B cell (primary cell): ENCODE measurements at regions not wholly inside any gene's neighbourhood (a gene's known extent, or its start where the extent isn't known, plus 50 kb on each side); places are given as distances from the start of the nearest gene placed in this dataset.

Source experiments
- ATAC-seq: fragments of 200-7000 bp; cut with Tn5 transposase; one replicate; pipeline ENCODE4 v1.10.0; 2021; ENCODE audit warnings: low read depth, mild to moderate bottlenecking, moderate number of reproducible peaks, moderate library complexity
- CTCF ChIA-PET: fragments of 350-600 bp; sonication (Branson Sonifier 250); formaldehyde crosslinking; loops from one replicate; lab custom pipeline; 2021; ENCODE audit warnings: antibody characterized with exemption, inconsistent platforms; lab: Charles Lee
- POLR2A ChIA-PET: fragments of 350-600 bp; sonication (Branson Sonifier 250); formaldehyde crosslinking; loops from one replicate; lab custom pipeline; 2021; ENCODE audit warnings: antibody characterized with exemption; lab: Charles Lee
- DNase-seq: peaks from one replicate; pipeline ENCODE4 v3.0.0; 2013
- H2AFZ ChIP-seq: 2 replicates; pipeline ENCODE4 v1.6.1; 2012; ENCODE audit warnings: mild to moderate bottlenecking, low read depth, low read length; ENCODE audit not compliant: insufficient read depth, poor library complexity, severe bottlenecking
- H3K27ac ChIP-seq, 2 donors: 1 replicate in 1 of 2; 2 replicates in 1 of 2; pipeline ENCODE4 v1.5.1; 2012 to 2013; ENCODE audit warnings: low read length in 2 of 2, mild to moderate bottlenecking in 2 of 2, moderate library complexity in 1 of 2
- H3K27me3 ChIP-seq, 4 experiments: fragments of 200-600 bp in 1 of 4; sonication (generic) in 1 of 4; replicated peaks in 1 of 4; 1 replicate in 2 of 4; 2 replicates in 2 of 4; pipeline versions ENCODE4 v1.6.1 to v1.7.0; 2013 to 2016; ENCODE audit warnings: low read length in 3 of 4, mild to moderate bottlenecking in 2 of 4, mixed read lengths in 1 of 4, moderate library complexity in 1 of 4; ENCODE audit not compliant: insufficient read depth in 4 of 4, control insufficient read depth in 3 of 4; ENCODE audit errors: control extremely low read depth in 1 of 4
- H3K36me3 ChIP-seq, 2 experiments: replicated peaks in 1 of 2; 1 replicate in 1 of 2; 2 replicates in 1 of 2; pipeline versions ENCODE4 v1.6.1 to v1.7.1; 2013; ENCODE audit warnings: low read length in 1 of 2; ENCODE audit not compliant: insufficient read depth in 2 of 2, control insufficient read depth in 1 of 2; ENCODE audit errors: control extremely low read depth in 1 of 2, extremely low read depth in 1 of 2
- H3K4me1 ChIP-seq, 2 donors: fragments of 200-600 bp in 1 of 2; sonication (generic) in 1 of 2; 1 replicate in 1 of 2; 2 replicates in 1 of 2; pipeline versions ENCODE4 v1.5.1 to v1.6.1; 2013 to 2017; ENCODE audit warnings: low read length in 2 of 2; ENCODE audit not compliant: control insufficient read depth in 2 of 2, insufficient read depth in 2 of 2
- H3K4me2 ChIP-seq: replicated peaks from 2 replicates; pipeline ENCODE3; 2012; ENCODE audit warnings: mild to moderate bottlenecking, low read depth, low read length; ENCODE audit not compliant: poor library complexity, severe bottlenecking
- H3K4me3 ChIP-seq, 5 experiments: fragments of 200-600 bp in 1 of 5; sonication (generic) in 1 of 5; 1 replicate in 3 of 5; 2 replicates in 2 of 5; pipeline versions ENCODE4 v1.5.1 to v1.7.0; 2011 to 2016; ENCODE audit warnings: low read length in 4 of 5, mild to moderate bottlenecking in 4 of 5, low read depth in 2 of 5, control low read depth in 1 of 5, moderate library complexity in 1 of 5; ENCODE audit not compliant: insufficient read depth in 1 of 5; ENCODE audit errors: control extremely low read depth in 1 of 5, extremely low read depth in 1 of 5
- H3K79me2 ChIP-seq: fragments of 200-600 bp; sonication (generic); one replicate; pipeline ENCODE4 v1.6.0; 2016; ENCODE audit warnings: low read length; ENCODE audit not compliant: control insufficient read depth, insufficient read depth
- H3K9ac ChIP-seq: fragments of 200-600 bp; sonication (generic); 2 replicates; pipeline ENCODE4 v1.6.1; 2017; ENCODE audit warnings: mild to moderate bottlenecking, low read length, moderate library complexity
- H3K9me3 ChIP-seq, 3 donors: one replicate each; pipeline versions ENCODE4 v1.6.1 to v1.7.1; 2013; ENCODE audit warnings: low read length in 2 of 3; ENCODE audit not compliant: control insufficient read depth in 2 of 3, insufficient read depth in 1 of 3; ENCODE audit errors: control extremely low read depth in 1 of 3
- H4K20me1 ChIP-seq: 2 replicates; pipeline ENCODE4 v1.6.0; 2012; ENCODE audit warnings: mild to moderate bottlenecking, low read length; ENCODE audit not compliant: insufficient read depth, control insufficient read depth, poor library complexity, severe bottlenecking
- H3K27ac Mint-ChIP-seq: one replicate; pipeline ENCODE4 v1.8.0; 2021; ENCODE audit warnings: mixed read lengths
- H3K27me3 Mint-ChIP-seq: one replicate; pipeline ENCODE4 v1.8.0; 2021; ENCODE audit warnings: mixed read lengths
- H3K4me1 Mint-ChIP-seq: one replicate; pipeline ENCODE4 v1.8.0; 2021; ENCODE audit warnings: mixed read lengths
- H3K4me3 Mint-ChIP-seq: one replicate; pipeline ENCODE4 v1.8.0; 2021; ENCODE audit warnings: mixed read lengths
- H3K9me3 Mint-ChIP-seq: one replicate; pipeline ENCODE4 v1.8.0; 2022; ENCODE audit warnings: mixed read lengths; ENCODE audit not compliant: insufficient read depth
- CTCF ChIP-seq: fragments of 200-600 bp; IDR thresholded peaks from one replicate; pipeline ENCODE4 v1.8.0; 2022; ENCODE audit warnings: antibody characterized with exemption, mild to moderate bottlenecking
- EZH2 ChIP-seq: IDR thresholded peaks from 2 replicates; pipeline ENCODE4 v1.6.1; 2012; ENCODE audit warnings: borderline replicate concordance, low read depth, mild to moderate bottlenecking, moderate library complexity, low read length; ENCODE audit not compliant: insufficient read depth, poor library complexity, severe bottlenecking
- WGBS: methylation state at CpG from one replicate; pipeline ENCODE4 v1.1.5; 2013; ENCODE audit warnings: missing lambda C conversion rate; ENCODE audit not compliant: insufficient coverage; 5-methylcytosine and 5-hydroxymethylcytosine counted together
- intact Hi-C: fragments of 100-400 bp; cut with micrococcal nuclease; formaldehyde crosslinking; loops from one replicate; pipeline ENCODE4 v1.10.0; 2022

DNA sequence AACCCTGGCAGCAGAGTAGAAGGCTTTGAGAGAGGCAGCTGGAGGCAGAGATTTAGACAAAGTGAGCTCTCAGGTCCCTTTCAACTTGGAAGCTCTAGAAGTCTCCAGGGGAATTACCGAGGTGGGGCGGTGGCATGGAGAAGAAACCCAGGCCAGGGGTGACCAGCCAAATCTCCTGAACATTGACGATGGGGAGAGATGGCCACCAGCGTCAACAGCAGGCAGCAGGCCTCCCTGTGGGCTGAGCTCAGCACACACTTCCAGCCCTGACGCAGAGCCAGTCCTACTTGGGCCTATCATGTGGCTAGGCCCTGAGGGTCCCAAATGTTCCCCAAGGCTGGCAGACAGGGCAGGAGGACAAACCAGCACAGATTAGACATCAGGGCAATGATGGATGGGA is 187.8 kb downstream of the BCOR start:
- intact Hi-C loops, result no loop called here
- Histone ChIP-seq H3K4me2 (no peak overlapping the region), H2AFZ (no peak overlapping the region), H3K27me3 (no peaks in the 10 kb centered on the region), H4K20me1 (no peaks in the 10 kb centered on the region), H3K79me2 (no peaks in the 10 kb centered on the region), H3K4me3 (no peak overlapping the region), H3K36me3 (no peaks in the 10 kb centered on the region), H3K4me1 (no peaks in the 10 kb centered on the region), H3K9ac (no peak overlapping the region), H3K27ac (no peak overlapping the region), H3K9me3 (no peaks in the 10 kb centered on the region)
- POLR2A ChIA-PET, result no interaction called here
- no peak overlapping the region for H3K4me3 Mint-ChIP-seq
- H3K4me1 Mint-ChIP-seq, result no peaks in the 10 kb centered on the region
- CTCF ChIA-PET, result no interaction called here
- H3K27me3 Mint-ChIP-seq, result no peaks in the 10 kb centered on the region
- ATAC-seq, result no peak
- TF ChIP-seq CTCF, result no peak
- TF ChIP-seq EZH2, result no peak
- H3K27ac Mint-ChIP-seq, result no peak overlapping the region
- H3K9me3 Mint-ChIP-seq, result no peaks in the 10 kb centered on the region
- WGBS, result 96% methylated on average over 4 of the region's 5 CpGs
- DNase-seq, result no peak

DNA sequence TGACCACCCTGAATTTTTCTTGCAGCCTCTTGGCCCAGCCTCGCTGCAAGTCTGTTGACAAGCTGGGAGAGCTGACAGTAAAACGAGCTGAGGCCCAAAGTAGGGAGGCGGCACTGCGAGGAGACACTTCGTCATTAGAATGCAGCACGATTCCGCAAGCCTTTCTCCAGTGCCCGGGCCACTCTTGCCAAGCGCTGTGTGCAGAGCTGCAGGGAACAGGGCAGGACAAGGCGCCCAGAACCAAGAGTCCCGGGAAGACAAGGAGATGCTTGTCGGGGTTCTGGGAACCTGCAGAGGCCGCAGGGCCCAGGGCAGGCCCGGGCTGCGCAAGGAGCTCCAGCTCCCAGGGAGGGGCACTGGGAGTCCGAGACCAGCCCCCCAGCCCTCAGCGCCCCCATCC is 187.1 kb downstream of the BCOR start:
- no peaks in the 10 kb centered on the region for H3K36me3 ChIP-seq
- H3K9ac ChIP-seq, result no peak overlapping the region
- ATAC-seq, result no peak
- no peaks in the 10 kb centered on the region for H3K79me2 ChIP-seq
- ChIA-PET CTCF (no interaction called here), POLR2A (no interaction called here)
- Mint-ChIP-seq H3K4me1 (no peaks in the 10 kb centered on the region), H3K27ac (no peak overlapping the region), H3K9me3 (no peaks in the 10 kb centered on the region), H3K4me3 (no peak overlapping the region), H3K27me3 (no peaks in the 10 kb centered on the region)
- intact Hi-C loops, result no loop called here
- TF ChIP-seq CTCF (no peak), EZH2 (no peak)
- H3K4me2 ChIP-seq, result no peak overlapping the region
- H3K4me1 ChIP-seq, result no peaks in the 10 kb centered on the region
- H3K27ac ChIP-seq, result no peak overlapping the region
- H4K20me1 ChIP-seq, result no peaks in the 10 kb centered on the region
- H3K9me3 ChIP-seq, result no peaks in the 10 kb centered on the region
- no peak for DNase-seq
- H2AFZ ChIP-seq, result no peak overlapping the region
- no peak overlapping the region for H3K4me3 ChIP-seq
- WGBS, result 93% methylated on average over 10 of the region's 17 CpGs
- no peaks in the 10 kb centered on the region for H3K27me3 ChIP-seq
